ENCODE measurements at regions not wholly inside any gene's neighbourhood (a gene's known extent, or its start where the extent isn't known, plus 50 kb on each side); places are given as distances from the start of the nearest gene placed in this dataset.
"Not testable (repeated sequence)": the region's sequence is repeated elsewhere in the genome, so short reads cannot be mapped to it uniquely, and the experiment has no call there.

GRCh38 chrX:13223868-13224567 is 95.8 kb downstream of the ATXN3L start:
- no peak for DNase-seq (ENCODE audit: low read depth in 1 of 2, low spot score in 1 of 2)

- DNase-seq (ENCODE audit: low read depth in 1 of 2, low spot score in 1 of 2) = no peak
Measured at GRCh38 chrX:13220916-13221315, 98.9 kb downstream of the ATXN3L start.

GRCh38 chrX:13219991-13220764 is 99.7 kb downstream of the ATXN3L start:
- no peak for DNase-seq (ENCODE audit: low read depth in 1 of 2, low spot score in 1 of 2)

GRCh38 chrX:13218758-13219157 is 101.1 kb downstream of the ATXN3L start:
- no peak for DNase-seq (ENCODE audit: low read depth in 1 of 2, low spot score in 1 of 2)

- DNase-seq (ENCODE audit: low read depth in 1 of 2, low spot score in 1 of 2) = no peak
Measured at GRCh38 chrX:13216139-13216538, 103.7 kb downstream of the ATXN3L start.

- DNase-seq (ENCODE audit: low read depth in 1 of 2, low spot score in 1 of 2) = no peak
Measured at GRCh38 chrX:13215729-13216128, 104.1 kb downstream of the ATXN3L start.

- DNase-seq (ENCODE audit: low read depth in 1 of 2, low spot score in 1 of 2) = no peak
Measured at GRCh38 chrX:13212191-13212651, 107.6 kb downstream of the ATXN3L start.

- not testable (repeated sequence) for DNase-seq (ENCODE audit: low read depth in 1 of 2, low spot score in 1 of 2)
Measured at GRCh38 chrX:13210142-13210541, 109.7 kb downstream of the ATXN3L start.

GRCh38 chrX:13209704-13210103 is 110.1 kb downstream of the ATXN3L start:
- not testable (repeated sequence) for DNase-seq (ENCODE audit: low read depth in 1 of 2, low spot score in 1 of 2)

- no peak for DNase-seq (ENCODE audit: low read depth in 1 of 2, low spot score in 1 of 2)
Measured at GRCh38 chrX:13208281-13208935, 111.4 kb downstream of the ATXN3L start.

GRCh38 chrX:13203271-13203670 is 116.6 kb downstream of the ATXN3L start:
- DNase-seq (ENCODE audit: low read depth in 1 of 2, low spot score in 1 of 2) = no peak

- no peak for DNase-seq (ENCODE audit: low read depth in 1 of 2, low spot score in 1 of 2)
Measured at GRCh38 chrX:13201605-13202219, 118.1 kb downstream of the ATXN3L start.

GRCh38 chrX:13200398-13200797 is 119.5 kb downstream of the ATXN3L start:
- no peak for DNase-seq (ENCODE audit: low read depth in 1 of 2, low spot score in 1 of 2)

- no peak for DNase-seq (ENCODE audit: low read depth in 1 of 2, low spot score in 1 of 2)
Measured at GRCh38 chrX:13198762-13199064, 121.1 kb downstream of the ATXN3L start.

- DNase-seq (ENCODE audit: low read depth in 1 of 2, low spot score in 1 of 2) = no peak
Measured at GRCh38 chrX:13198056-13198761, 121.6 kb downstream of the ATXN3L start.

GRCh38 chrX:13196782-13197181 is 123.1 kb downstream of the ATXN3L start:
- DNase-seq (ENCODE audit: low read depth in 1 of 2, low spot score in 1 of 2) = no peak

GRCh38 chrX:13195340-13195739 is 124.5 kb downstream of the ATXN3L start:
- no peak for DNase-seq (ENCODE audit: low read depth in 1 of 2, low spot score in 1 of 2)

GRCh38 chrX:13194291-13195103 is 125.4 kb downstream of the ATXN3L start:
- no peak for DNase-seq (ENCODE audit: low read depth in 1 of 2, low spot score in 1 of 2)

- no peak for DNase-seq (ENCODE audit: low read depth in 1 of 2, low spot score in 1 of 2)
Measured at GRCh38 chrX:13190051-13190450, 129.8 kb downstream of the ATXN3L start.

- DNase-seq (ENCODE audit: low read depth in 1 of 2, low spot score in 1 of 2) = no peak
Measured at GRCh38 chrX:13189380-13189779, 130.5 kb downstream of the ATXN3L start.

All from activated CD4-positive, alpha-beta T cell treated with anti-CD3 and anti-CD28 coated beads, Interleukin-2, amount 50 U/mL, for 24 hours (primary cell).